CD4-positive, alpha-beta T cell treated with Interferon gamma for 1 hour (primary cell): ENCODE measurements at regions not wholly inside any gene's neighbourhood (a gene's known extent, or its start where the extent isn't known, plus 50 kb on each side); places are given as distances from the start of the nearest gene placed in this dataset.
A peak's percentile ranks its signal among the peaks of the same experiment; 100 is the strongest.
"Not testable (repeated sequence)": the region's sequence is repeated elsewhere in the genome, so short reads cannot be mapped to it uniquely, and the experiment has no call there.

Experiments used
- DNase-seq: peaks from one replicate; pipeline ENCODE4 v3.0.0-alpha.2; 2020

DNA sequence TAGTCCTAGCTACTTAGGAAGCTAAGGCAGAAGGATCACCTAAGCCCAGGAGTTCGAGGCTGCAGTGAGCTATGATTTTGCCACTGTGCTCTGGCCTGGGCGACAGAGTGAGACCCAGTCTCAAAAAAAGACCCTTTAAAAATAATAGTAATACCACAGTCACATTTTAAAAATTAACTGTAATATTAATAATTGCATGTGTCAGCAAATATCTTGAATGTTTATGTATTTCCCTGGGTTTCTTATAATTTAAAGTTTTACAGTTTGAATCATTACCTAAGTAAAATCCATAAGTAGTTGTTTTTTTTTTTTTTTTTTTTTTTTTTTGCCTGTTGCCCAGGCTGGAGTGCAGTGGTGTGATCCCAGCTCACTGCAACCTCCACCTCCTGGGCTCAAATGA, 69.2 kb downstream of the LYZL2 start:
- no peak for DNase-seq

DNA sequence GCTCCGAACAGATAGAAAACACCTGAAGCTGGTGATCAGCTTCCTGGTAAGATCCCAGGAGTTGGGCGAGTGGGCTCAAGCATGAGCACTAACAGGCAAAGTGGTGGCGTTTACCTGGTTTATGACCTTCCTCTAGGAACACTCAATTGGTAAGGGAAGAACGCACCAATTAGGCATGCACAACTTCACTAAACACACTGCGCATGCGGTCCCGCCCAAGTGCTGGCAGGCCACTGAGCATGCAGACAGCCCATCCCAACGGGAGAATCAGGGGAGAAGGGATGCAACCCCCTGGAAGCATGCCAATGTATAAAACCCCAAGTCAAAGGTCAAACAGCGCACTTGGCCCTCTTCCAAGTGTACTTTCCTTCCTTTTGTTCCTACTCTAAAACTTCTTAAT, 70.4 kb downstream of the LYZL2 start:
- DNase-seq = no peak

DNA sequence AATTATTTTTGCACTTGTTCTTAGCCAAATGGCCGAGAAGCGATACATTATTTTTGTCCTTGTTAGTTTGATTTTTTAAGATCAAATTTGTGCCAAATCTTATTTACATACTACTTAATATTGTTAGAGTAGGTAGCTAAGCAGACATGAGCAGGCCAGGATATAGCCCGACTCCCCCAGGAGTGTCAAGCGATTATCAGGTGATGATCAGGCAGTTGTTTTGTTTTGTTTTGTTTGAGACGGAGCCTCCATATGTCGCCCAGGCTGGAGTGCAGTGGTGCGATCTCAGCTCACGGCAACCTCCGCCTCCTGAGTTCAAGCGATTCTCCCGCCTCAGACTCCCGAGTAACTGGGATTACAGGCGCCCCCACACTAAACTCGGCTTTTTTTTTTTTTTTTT, 71.1 kb downstream of the LYZL2 start:
- no peak for DNase-seq

DNA sequence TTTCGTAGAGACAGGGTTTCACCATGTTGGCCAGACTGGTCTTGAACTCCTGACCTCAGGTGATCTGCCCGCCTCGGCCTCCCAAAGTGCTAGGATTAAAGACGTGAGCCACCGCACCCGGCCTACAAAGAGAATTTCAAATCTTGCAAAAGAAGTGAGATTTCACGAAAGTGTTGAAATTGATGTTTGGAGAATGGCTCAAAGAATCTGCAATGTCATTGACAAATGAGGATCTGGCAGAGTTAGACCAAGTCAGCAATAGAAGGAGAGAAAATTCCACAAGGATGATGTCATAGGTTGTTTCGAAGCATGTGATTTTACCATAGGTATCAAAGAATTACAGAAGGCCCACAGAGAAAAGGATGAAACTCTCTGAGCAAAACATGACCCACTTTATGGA, 71.7 kb downstream of the LYZL2 start:
- no peak for DNase-seq

GRCh38 chr10:30556189-30556588, 73.4 kb downstream of the LYZL2 start:
- no peak for DNase-seq

DNA sequence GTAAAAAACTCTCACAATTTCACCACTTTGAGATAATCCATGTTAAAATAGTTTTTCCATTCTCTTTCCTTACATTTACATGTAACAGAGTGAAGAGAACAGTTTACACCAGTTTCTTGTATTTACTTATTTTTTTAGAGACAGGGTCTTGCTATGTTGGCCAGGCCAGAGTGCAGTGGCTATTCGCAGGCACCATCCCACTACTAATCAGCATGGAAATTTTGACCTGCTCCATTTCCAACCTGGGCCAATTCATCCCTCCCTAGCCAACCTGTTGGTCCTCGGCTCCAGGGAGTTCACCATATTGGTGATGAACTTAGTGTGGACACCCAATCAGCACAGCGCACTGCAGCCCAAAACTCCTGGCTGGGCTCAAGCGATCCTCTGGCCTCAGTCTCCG, 74.1 kb downstream of the LYZL2 start:
- no peak for DNase-seq

- DNase-seq = no peak
These were observed 75.1 kb downstream of the LYZL2 start for GRCh38 chr10:30554440-30554825.

DNA sequence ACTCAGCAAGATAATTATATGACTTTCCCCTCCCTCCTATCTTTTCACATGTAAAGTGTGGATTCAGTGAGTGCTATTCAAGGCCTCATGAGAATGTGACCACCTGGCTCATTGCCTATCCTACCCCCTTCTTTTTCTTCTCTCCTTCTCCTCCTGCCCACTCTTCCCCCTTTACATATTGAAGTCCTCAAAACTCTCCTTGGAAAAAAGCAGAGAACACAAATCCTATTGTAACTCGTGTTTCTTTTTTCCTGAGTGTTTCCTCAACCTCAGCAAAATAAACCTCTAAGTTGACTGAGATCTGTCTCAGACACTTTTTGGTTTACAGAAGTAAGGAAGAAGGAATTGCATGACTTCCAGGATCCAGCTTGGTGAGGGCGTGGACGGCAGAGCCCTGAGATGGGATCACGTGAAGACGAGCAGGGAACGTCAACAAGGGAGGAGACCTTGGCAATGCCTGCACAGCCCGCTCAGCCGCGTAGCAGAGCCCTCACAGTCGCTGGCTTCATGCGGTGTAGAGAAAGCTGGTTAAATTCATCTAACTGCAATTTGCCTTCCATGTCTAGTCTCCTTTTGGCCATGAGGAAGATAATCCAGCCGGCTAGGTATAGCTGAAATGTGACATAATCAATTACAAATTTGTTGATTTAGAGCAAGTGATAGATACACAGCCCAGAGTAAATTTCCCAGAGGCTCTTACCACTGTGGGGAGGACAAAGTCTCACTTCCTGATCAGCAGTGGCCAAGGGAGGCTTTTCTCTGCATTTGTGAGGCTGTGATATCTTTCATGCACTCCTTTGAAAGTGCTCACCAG, 75.7 kb downstream of the LYZL2 start:
- no peak for DNase-seq

DNA sequence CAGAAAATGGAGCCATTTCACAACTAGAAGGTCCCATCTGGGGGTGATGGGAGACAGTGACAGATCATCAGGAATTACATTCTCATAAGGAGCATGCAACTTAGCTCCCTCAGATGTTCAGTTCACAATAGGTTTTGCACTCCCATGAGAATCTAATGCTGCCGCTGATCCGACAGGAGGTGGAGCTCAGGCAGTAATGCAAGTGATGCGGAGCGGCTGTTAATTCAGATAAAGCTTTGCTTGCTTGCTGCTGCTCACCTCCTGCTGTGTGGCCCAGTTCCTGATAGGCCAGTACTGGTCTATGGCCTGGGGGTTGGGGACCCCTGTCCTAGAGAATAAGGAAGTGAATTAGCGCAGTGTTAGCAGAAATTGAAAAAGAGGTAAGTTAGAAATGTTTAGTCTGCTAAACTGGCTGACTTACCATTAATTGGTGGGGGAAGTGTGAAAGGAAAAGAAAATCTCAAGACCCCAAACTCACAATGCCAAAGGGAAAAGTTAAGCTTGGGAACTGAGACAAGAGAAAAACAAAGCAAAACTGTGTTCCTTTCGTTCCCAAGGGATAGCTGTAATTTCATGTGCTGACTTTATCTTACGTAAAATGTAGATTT, 76.4 kb downstream of the LYZL2 start:
- no peak for DNase-seq

DNA sequence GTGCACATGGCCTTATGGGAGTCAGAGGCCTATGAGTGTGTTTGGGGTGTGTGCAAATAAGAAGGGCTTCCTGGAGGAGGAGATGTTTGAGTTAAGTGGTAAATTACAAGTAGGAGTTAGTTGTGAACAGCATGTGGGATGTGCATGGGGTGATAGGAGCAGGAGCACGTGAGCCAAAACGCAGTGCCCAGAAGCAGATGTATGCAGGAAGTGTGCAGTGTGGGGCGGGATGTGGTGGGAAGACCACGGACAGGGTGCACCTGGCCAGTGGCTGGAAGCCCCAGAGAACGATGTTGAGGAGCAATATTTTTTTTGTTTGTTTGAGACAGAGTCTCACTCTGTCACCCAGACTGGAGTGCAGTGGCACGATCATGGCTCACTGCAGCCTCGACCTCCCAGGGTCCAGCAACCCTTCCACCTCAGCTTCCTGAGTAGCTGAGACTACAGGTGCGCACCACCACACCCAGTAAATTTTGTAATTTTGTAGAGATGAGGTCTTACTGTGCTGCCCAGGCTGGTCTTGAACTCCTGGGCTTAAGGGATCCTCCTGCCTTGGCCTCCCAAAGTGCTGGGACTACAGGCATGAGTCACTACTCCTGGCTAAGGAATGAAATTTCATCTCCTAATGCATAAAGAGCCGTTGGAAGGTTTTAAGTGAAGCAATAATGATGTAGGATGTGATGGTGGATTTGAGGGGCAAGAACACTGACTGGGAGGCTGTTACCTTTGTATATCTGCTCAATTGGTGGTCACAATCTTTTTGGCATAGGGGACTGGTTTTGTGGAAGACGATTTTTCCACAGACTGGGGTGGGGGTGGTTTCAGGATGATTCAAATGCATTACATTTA, 78.4 kb downstream of the LYZL2 start:
- DNase-seq = no peak

DNA sequence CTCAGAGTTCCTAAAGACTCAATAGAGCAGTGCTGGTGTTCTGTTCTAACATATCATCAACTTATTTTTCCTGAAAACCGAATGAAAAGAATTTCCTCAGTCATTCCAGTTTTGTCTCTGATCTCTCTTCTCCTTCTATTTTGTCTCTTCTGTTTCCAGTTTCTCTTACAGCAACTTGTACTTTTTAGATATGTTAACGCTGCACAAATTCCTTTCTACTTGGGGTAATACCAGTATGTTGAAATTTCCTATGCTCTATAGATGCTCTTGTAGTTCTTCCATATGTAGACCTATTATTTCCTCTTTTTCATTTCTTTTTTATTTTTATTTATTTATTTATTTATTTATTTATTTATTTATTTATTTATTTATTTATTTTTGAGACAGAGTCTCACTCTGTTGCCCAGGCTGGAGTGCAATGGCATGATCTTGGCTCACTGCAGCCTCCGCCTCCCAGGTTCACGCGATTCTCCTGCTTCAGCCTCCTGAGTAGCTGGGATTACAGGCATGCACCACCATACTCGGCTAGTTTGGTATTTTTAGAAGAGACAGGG, 80.3 kb downstream of the LYZL2 start:
- DNase-seq = not testable (repeated sequence)

GRCh38 chr10:30546511-30546910, 83.0 kb downstream of the LYZL2 start:
- DNase-seq = no peak

GRCh38 chr10:30542895-30543288, 86.7 kb downstream of the LYZL2 start:
- DNase-seq = no peak

DNA sequence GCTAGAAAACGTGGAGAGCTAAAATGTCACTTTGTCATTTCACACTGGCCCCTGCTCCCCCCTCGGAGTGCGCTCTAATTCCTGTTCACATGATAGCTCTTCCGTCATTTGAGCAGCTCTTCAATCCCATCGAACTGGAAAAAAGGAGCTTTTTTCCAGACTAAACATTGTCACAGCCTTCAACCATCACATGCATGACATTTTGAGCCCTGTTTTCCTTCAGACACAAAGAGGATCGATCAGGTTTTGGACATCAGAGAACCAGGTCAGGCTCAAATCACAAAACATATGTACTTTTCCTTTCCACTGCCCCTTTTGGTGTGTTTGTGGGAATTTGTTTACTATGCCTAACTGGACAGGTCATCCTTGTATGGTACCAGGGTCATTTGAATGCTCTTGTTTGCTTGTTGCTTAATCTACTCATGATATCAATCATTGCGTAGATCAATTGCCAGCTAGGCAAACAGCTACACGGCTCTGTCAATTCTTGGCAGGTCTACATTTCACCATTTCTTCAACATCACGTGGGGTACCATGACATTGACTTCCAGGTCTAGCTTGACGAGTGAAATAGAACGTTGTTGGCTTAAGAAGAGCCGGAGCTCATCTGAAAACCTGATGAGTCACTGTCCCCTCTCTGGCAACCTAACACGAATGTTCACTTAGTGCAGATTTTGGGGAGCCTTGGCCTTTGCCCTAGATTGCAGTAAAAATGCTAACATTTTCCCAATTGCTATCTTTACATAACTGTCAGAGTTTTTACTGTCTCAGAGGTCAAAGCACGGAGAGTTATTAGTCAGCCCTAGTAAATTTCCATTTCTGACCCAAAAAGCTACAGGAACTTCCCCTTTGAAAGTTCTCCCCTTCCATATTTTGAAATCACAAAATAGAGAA, 87.3 kb downstream of the LYZL2 start:
- DNase-seq = peak; percentile 63

DNA sequence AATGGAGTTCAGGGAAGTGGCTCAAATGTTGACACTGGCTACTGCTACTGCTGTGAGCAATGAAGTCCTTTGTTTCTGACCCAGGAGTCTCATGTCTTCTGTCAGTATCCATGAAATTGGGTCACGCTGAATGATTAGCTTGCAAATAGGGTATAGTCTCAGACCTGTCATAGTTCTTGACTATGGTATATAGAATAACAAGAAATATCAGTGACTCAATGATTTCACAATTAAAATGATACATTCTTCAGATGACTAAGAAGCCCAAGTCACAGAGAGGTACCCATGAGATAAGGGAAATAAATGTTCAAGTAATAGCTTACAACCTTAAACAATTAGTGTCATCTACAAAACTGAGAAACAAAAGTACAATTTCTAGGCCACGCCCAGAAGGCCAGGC, 89.3 kb downstream of the LYZL2 start:
- no peak for DNase-seq

DNA sequence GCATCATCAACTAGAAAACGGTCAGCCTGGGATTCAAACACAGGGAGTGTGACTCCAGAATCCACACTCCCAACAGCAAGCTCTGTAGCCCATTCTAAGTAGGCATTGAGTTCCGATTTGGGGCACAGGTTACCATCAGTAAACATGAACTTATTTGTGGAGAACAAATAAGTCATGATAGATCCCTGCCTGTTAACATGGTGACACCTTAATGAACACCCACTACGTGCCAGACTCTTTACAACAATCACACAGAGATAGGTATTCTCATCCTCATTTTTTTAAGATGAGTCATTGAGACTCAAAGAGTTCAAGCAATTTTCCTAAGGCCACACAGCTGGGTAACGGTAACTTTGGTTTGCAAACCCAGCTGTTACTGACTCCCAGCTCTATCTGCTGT, 91.5 kb downstream of the LYZL2 start:
- no peak for DNase-seq

DNA sequence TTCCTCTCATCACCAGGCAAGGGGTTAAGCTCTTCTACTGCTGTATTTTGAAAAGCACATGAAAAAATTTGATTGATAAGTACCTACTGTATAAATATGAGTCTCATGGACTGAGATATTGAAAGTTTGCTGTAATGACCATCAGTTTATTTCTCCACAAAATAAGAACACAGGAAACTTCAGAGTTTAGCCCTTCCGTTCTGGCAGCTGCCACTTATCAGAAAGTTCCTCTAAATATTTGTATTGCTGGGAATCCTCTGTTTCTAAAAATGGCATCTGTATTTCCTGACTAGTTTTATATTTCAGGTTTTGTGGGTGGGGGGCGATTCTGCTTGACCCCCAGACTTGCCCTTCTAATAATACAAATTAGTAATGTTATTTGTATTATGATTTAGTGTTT, 92.0 kb downstream of the LYZL2 start:
- DNase-seq = no peak

DNA sequence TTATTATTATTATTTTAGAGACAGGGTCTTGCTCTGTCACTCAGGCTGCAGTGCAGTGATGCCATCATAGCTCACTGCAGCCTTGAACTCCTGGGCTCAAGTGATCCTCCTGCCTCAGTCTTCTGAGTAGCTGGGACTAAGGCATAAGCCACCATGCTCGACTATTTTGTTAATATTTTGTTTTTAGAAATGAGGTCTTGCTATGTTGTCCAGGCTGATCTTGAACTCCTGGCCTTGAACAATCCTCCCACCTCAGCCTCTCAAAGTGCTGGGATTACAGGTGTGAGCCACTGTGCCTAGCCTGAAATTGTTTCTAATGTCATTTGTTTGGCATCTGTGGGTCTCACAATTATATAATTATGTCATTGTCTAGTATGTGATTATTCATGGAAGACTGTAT, 92.4 kb downstream of the LYZL2 start:
- DNase-seq = not testable (repeated sequence)

DNA sequence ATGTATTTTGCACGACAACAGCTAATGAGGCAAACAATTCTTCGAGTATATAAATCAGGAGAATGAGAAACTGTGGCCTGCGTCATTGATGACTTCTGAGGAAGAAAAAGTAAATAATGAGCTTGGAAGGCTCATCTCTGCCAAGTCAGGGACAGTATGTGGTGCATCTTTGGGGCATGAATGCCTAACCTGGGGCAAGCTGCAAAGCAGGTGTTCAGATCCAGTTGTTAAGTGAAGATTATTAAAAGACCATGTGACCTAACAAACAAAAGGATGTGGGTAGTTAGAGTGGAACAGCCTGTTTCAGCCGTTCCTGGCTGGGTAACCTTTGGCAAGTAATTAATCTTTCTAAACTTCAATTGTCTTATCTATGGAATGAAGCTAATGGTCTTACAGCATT, 93.0 kb downstream of the LYZL2 start:
- no peak for DNase-seq

GRCh38 chr10:30535677-30536076, 93.9 kb downstream of the LYZL2 start:
- no peak for DNase-seq

DNA sequence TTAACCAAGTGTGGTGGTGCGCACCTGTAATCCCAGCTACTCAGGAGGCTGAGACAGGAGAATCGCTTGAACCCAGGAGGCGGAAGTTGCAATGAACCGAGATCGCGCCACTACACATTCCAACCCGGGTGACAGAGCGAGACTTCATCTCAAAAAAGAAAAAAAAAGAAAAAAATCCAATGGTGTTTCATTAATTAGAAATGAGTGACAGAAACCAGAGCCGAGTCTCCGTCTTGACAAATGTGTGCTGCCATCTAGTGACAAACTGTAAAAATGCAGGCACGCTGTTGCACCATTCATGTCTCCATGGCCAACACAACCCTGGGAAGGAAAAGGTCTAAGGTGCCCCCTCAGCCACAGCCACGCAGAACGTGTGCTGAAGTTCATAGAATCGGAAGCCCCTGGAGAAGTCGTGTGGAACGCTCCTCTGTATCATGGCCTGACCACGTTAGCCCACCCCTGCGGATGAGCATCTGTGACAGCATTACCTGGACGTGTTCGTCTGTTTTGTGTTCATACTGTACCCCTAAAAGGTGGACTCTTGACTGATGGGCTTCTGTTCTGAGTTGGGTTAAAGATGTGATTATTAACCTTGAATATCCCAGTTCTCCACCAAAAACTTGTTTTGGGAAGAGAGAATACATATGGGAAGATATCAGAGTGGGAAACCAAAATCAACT, 94.9 kb downstream of the LYZL2 start:
- DNase-seq = peak; percentile 74
